ENCODE measurements at regions not wholly inside any gene's neighbourhood (a gene's known extent, or its start where the extent isn't known, plus 50 kb on each side); places are given as distances from the start of the nearest gene placed in this dataset.

DNA sequence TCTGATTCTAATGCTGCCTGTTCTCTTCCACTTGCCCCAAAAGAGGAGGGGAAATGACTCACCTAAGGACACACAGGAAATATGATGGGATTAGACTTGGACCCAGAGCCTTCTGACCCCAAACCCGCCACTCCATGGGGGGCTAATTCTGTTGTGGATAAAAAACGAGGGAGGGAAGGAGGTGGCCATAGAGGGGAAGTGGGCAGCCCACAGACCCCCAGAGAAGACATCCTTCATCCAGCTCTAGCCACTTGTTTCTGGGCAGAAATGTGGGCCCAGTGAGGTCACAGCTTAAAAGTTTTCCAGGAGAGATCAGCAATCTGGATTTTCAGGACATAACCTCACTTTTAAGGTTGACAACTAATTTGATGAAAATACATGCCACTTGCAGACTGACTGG, 202.1 kb downstream of the ANKRD60 start:
- no peak overlapping the region for H3K9ac ChIP-seq (ENCODE audit: insufficient read depth in 1 of 2, low read length in 2 of 2)
- no peak overlapping the region for H3K27ac ChIP-seq (ENCODE audit: low read depth in 1 of 2, low read length in 1 of 2)
- ATAC-seq (ENCODE audit: insufficient read depth, low FRiP score): no peak
- 64 to 80% methylated on average over 2 of the region's 2 CpGs for WGBS, 2 donors
- H3K36me3 ChIP-seq (ENCODE audit: control insufficient read depth in 4 of 4, insufficient read depth in 4 of 4, low read length in 4 of 4): no peaks in the 10 kb centered on the region
- no peak overlapping the region for H3K4me3 ChIP-seq
- H3K4me1 ChIP-seq (ENCODE audit: control insufficient read depth in 5 of 5, insufficient read depth in 5 of 5, low read length in 5 of 5): peaks cover 0 to 8% (median 3%) of the 10 kb centered on the region in 5 donors
- DNase-seq: no peak
- H3K27me3 ChIP-seq (ENCODE audit: control insufficient read depth in 3 of 3, insufficient read depth in 3 of 3, low read length in 2 of 3): peaks cover 0 to 3% (median 0%) of the 10 kb centered on the region in 3 donors
- TF ChIP-seq, protein P1, sequence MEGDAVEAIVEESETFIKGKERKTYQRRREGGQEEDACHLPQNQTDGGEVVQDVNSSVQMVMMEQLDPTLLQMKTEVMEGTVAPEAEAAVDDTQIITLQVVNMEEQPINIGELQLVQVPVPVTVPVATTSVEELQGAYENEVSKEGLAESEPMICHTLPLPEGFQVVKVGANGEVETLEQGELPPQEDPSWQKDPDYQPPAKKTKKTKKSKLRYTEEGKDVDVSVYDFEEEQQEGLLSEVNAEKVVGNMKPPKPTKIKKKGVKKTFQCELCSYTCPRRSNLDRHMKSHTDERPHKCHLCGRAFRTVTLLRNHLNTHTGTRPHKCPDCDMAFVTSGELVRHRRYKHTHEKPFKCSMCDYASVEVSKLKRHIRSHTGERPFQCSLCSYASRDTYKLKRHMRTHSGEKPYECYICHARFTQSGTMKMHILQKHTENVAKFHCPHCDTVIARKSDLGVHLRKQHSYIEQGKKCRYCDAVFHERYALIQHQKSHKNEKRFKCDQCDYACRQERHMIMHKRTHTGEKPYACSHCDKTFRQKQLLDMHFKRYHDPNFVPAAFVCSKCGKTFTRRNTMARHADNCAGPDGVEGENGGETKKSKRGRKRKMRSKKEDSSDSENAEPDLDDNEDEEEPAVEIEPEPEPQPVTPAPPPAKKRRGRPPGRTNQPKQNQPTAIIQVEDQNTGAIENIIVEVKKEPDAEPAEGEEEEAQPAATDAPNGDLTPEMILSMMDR (IDR thresholded peaks at IDR 0.05; ENCODE audit: control extremely low read depth, extremely low read depth): no peak
- no peaks in the 10 kb centered on the region for H3K9me3 ChIP-seq (ENCODE audit: control insufficient read depth in 4 of 4, insufficient read depth in 3 of 4, low read length in 3 of 4)

DNA sequence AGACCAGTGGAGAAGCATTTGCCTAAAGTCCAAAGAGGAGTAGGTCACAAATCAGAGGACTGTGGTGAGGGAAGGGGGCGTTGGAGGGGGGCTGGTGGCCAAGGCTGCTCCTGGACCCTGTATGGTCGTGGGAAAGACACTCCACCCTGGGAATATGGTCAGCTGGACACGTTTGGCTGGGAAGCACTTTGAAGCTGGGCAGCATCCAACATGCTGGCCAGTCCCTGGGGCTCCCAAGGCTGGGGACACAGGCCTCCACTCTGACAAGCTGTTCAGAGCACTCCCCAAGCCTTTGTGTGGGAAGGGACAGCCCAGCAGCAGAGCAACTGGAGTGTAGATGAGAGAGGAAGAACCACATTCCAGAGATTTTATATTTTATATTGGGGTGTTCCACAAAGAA, 203.2 kb downstream of the ANKRD60 start:
- 46 to 58% methylated on average over 3 of the region's 3 CpGs for WGBS, 2 donors
- DNase-seq: peak in 1 of 3 donors; percentile 39
- Histone ChIP-seq H3K27me3 (ENCODE audit: control insufficient read depth in 3 of 3, insufficient read depth in 3 of 3, low read length in 2 of 3) (peaks cover 0 to 3% (median 0%) of the 10 kb centered on the region in 3 donors), H3K9me3 (ENCODE audit: control insufficient read depth in 4 of 4, insufficient read depth in 3 of 4, low read length in 3 of 4) (no peaks in the 10 kb centered on the region), H3K9ac (ENCODE audit: insufficient read depth in 1 of 2, low read length in 2 of 2) (no peak overlapping the region), H3K27ac (ENCODE audit: low read depth in 1 of 2, low read length in 1 of 2) (no peak overlapping the region), H3K4me1 (ENCODE audit: control insufficient read depth in 5 of 5, insufficient read depth in 5 of 5, low read length in 5 of 5) (peaks cover 0 to 9% (median 3%) of the 10 kb centered on the region in 5 donors), H3K36me3 (ENCODE audit: control insufficient read depth in 4 of 4, insufficient read depth in 4 of 4, low read length in 4 of 4) (no peaks in the 10 kb centered on the region), H3K4me3 (no peak overlapping the region)
- TF ChIP-seq, protein P1 (IDR thresholded peaks at IDR 0.05; ENCODE audit: control extremely low read depth, extremely low read depth): no peak
- ATAC-seq (ENCODE audit: insufficient read depth, low FRiP score): no peak

DNA sequence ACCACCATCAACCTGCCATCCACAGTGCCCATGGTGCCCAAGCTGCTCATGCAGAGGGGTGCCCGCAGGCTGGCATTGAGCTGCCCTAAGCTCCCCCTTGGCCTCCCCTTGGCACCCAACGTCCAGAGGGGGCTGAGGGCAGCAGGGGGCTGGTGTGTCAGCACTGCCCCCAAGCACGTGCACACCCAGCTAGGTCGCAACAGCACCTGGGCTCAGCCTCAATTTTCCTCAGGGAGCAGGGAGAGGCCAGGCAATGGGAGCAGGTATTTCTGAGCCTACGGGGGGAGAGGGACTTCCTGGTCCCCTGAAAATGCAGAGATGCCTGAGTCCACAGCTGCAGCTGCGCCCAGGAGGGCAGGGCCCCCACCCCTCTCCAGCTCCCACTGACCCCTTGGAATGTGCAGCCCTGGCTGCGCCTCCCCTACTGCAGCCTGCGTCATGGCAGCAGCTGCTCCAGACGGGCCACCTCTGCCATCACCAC, 204.2 kb downstream of the ANKRD60 start:
- ATAC-seq (ENCODE audit: insufficient read depth, low FRiP score) (no peak), DNase-seq (no peak)
- Histone ChIP-seq H3K4me1 (ENCODE audit: control insufficient read depth in 5 of 5, insufficient read depth in 5 of 5, low read length in 5 of 5) (peaks cover 0 to 15% (median 3%) of the 10 kb centered on the region in 5 donors), H3K9me3 (ENCODE audit: control insufficient read depth in 4 of 4, insufficient read depth in 3 of 4, low read length in 3 of 4) (no peaks in the 10 kb centered on the region), H3K4me3 (no peak overlapping the region), H3K36me3 (ENCODE audit: control insufficient read depth in 4 of 4, insufficient read depth in 4 of 4, low read length in 4 of 4) (no peaks in the 10 kb centered on the region), H3K9ac (ENCODE audit: insufficient read depth in 1 of 2, low read length in 2 of 2) (no peak overlapping the region), H3K27me3 (ENCODE audit: control insufficient read depth in 3 of 3, insufficient read depth in 3 of 3, low read length in 2 of 3) (peaks cover 0 to 3% (median 0%) of the 10 kb centered on the region in 3 donors), H3K27ac (ENCODE audit: low read depth in 1 of 2, low read length in 1 of 2) (no peak overlapping the region)
- TF ChIP-seq, protein P1 (IDR thresholded peaks at IDR 0.05; ENCODE audit: control extremely low read depth, extremely low read depth): no peak
- 88 to 89% methylated on average over 9 of the region's 9 CpGs for WGBS, 2 donors

GRCh38 chr20:58023781-58024180, 204.7 kb downstream of the ANKRD60 start:
- DNase-seq (no peak), ATAC-seq (ENCODE audit: insufficient read depth, low FRiP score) (no peak)
- Histone ChIP-seq H3K27ac (ENCODE audit: low read depth in 1 of 2, low read length in 1 of 2) (no peak overlapping the region), H3K4me3 (no peak overlapping the region), H3K27me3 (ENCODE audit: control insufficient read depth in 3 of 3, insufficient read depth in 3 of 3, low read length in 2 of 3) (peaks cover 0 to 1% (median 0%) of the 10 kb centered on the region in 3 donors), H3K36me3 (ENCODE audit: control insufficient read depth in 4 of 4, insufficient read depth in 4 of 4, low read length in 4 of 4) (no peaks in the 10 kb centered on the region), H3K9me3 (ENCODE audit: control insufficient read depth in 4 of 4, insufficient read depth in 3 of 4, low read length in 3 of 4) (no peaks in the 10 kb centered on the region), H3K4me1 (ENCODE audit: control insufficient read depth in 5 of 5, insufficient read depth in 5 of 5, low read length in 5 of 5) (peaks cover 0 to 15% (median 3%) of the 10 kb centered on the region in 5 donors), H3K9ac (ENCODE audit: insufficient read depth in 1 of 2, low read length in 2 of 2) (no peak overlapping the region)
- WGBS, 2 donors: 87 to 88% methylated on average over 5 of the region's 5 CpGs
- TF ChIP-seq, protein P1 (IDR thresholded peaks at IDR 0.05; ENCODE audit: control extremely low read depth, extremely low read depth): no peak

Data from lung (tissue), 11 donors.